Omental fat pad (tissue), 3 donors: ENCODE measurements at regions not wholly inside any gene's neighbourhood (a gene's known extent, or its start where the extent isn't known, plus 50 kb on each side); places are given as distances from the start of the nearest gene placed in this dataset.

ENCODE experiments used
- ATAC-seq: fragments of 150-250 bp; one replicate; pipeline ENCODE4 v1.9.1; 2016; ENCODE audit warnings: mild to moderate bottlenecking, moderate library complexity; ENCODE audit not compliant: low FRiP score
- DNase-seq: peaks from one replicate; pipeline ENCODE4 v3.0.0-alpha.2; 2019; ENCODE audit warnings: low spot score
- CTCF ChIP-seq, 3 donors: fragments of 450-650 bp; IDR thresholded peaks; one replicate each; pipeline ENCODE4 v1.5.1; 2016 to 2017; ENCODE audit warnings: antibody characterized with exemption in 3 of 3, mild to moderate bottlenecking in 3 of 3, moderate library complexity in 2 of 3

- peak; percentile 82 for ATAC-seq
- no peak for TF ChIP-seq CTCF (IDR thresholded peaks at IDR 0.05)
- no peak for DNase-seq
Observed at GRCh38 chr1:218537122-218537913, 192.2 kb downstream of the TGFB2 start.

- ATAC-seq (no peak), DNase-seq (no peak)
- TF ChIP-seq CTCF (IDR thresholded peaks at IDR 0.05), result no peak
Observed at GRCh38 chr1:218538341-218538740, 193.2 kb downstream of the TGFB2 start.

GRCh38 chr1:218546314-218546713 is 201.2 kb downstream of the TGFB2 start:
- no peak for TF ChIP-seq CTCF (IDR thresholded peaks at IDR 0.05)
- ATAC-seq (no peak), DNase-seq (no peak)

- ATAC-seq, result no peak
- DNase-seq, result no peak
- TF ChIP-seq CTCF (IDR thresholded peaks at IDR 0.05), result no peak
Observed at GRCh38 chr1:218547957-218548730, 203.0 kb downstream of the TGFB2 start.

GRCh38 chr1:218548764-218549163 is 203.6 kb downstream of the TGFB2 start:
- TF ChIP-seq CTCF (IDR thresholded peaks at IDR 0.05), result no peak
- ATAC-seq, result no peak
- DNase-seq, result no peak

- TF ChIP-seq CTCF (IDR thresholded peaks at IDR 0.05), result no peak
- no peak for DNase-seq
- no peak for ATAC-seq
Observed at GRCh38 chr1:218553197-218553596, 208.1 kb downstream of the TGFB2 start.
